ENCODE measurements at regions not wholly inside any gene's neighbourhood (a gene's known extent, or its start where the extent isn't known, plus 50 kb on each side); places are given as distances from the start of the nearest gene placed in this dataset.

- no peak for TF ChIP-seq FOXA1 (IDR thresholded peaks at IDR 0.05)
- TF ChIP-seq TARDBP (IDR thresholded peaks at IDR 0.05): no peak
- no peak for TF ChIP-seq SP1 (IDR thresholded peaks at IDR 0.05)
- no peak for TF ChIP-seq FOXM1 (IDR thresholded peaks at IDR 0.05; ENCODE audit: borderline replicate concordance)
- TF ChIP-seq ARNT (IDR thresholded peaks at IDR 0.05): no peak
- no peak for TF ChIP-seq SUZ12 (IDR thresholded peaks at IDR 0.05)
- TF ChIP-seq BHLHE40 (IDR thresholded peaks at IDR 0.05; ENCODE audit: borderline replicate concordance): no peak
- TF ChIP-seq FOXK2 (IDR thresholded peaks at IDR 0.05): no peak
- TF ChIP-seq NFRKB (IDR thresholded peaks at IDR 0.05): no peak
Observed at GRCh38 chr7:18198868-18199267, 171.2 kb upstream of the PRPS1L1 start.
